Progenitor cell of endocrine pancreas (in vitro differentiated cells): ENCODE measurements at regions not wholly inside any gene's neighbourhood (a gene's known extent, or its start where the extent isn't known, plus 50 kb on each side); places are given as distances from the start of the nearest gene placed in this dataset.

Source experiments
- DNase-seq: peaks from one replicate; pipeline ENCODE4 v3.0.0; 2021; ENCODE audit warnings: low spot score; ENCODE audit not compliant: unreplicated experiment
- H3K27ac Mint-ChIP-seq: 2 replicates; pipeline ENCODE4 v1.8.0; 2021; ENCODE audit warnings: mild to moderate bottlenecking, moderate library complexity, mixed read lengths
- H3K27me3 Mint-ChIP-seq: 2 replicates; pipeline ENCODE4 v1.8.0; 2021; ENCODE audit warnings: mixed read lengths
- H3K36me3 Mint-ChIP-seq: 2 replicates; pipeline ENCODE4 v1.8.0; 2022; ENCODE audit warnings: mixed read lengths; ENCODE audit not compliant: insufficient read depth
- H3K4me1 Mint-ChIP-seq: 2 replicates; pipeline ENCODE4 v1.8.0; 2021; ENCODE audit warnings: low read depth, mixed read lengths
- H3K4me3 Mint-ChIP-seq: 2 replicates; pipeline ENCODE4 v1.8.0; 2021; ENCODE audit warnings: low read depth, mild to moderate bottlenecking, moderate library complexity, mixed read lengths
- H3K9me3 Mint-ChIP-seq: 2 replicates; pipeline ENCODE4 v1.8.0; 2021; ENCODE audit warnings: low read depth, mixed read lengths
- TF ChIP-seq, protein P1 (sequence below): fragments of 200-600 bp; sonication (generic); IDR thresholded peaks from one replicate; pipeline ENCODE4 v1.5.0; 2021; ENCODE audit warnings: antibody characterized with exemption, mild to moderate bottlenecking; ENCODE audit not compliant: unreplicated experiment

DNA sequence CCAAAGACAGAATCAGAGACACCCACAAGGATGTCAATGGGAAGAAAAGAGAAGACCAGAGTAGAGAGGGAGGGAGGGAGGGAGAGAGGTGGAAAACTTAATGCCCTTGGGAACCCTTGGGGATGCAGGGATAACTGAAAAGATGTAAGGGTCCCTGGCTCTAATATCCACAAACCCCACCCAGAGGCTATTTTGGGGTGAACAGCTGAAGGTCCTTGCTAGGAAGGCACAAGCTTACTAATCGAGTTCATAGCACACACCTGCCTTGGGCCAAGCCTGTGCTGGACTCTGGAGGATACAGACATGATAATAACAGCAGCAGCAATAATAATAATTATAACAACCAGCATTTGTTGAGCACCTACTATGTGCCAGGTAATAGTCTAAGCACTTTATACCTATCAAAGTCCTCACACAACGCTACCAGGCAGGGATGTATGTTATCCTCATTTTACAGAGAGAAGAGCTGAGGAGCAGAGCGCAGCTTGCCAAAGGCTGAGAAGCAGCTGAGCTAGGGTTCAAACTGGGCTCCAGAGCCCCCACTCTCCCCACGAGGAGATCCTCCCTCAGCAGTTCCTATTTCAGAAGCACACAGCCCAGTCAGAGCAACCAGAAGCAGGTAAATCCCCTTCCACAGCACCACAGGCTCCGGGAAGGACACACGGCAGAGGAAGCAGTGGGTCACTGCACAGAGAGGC is 174.2 kb downstream of the ANKRD60 start:
- Mint-ChIP-seq H3K4me1 (no peaks in the 10 kb centered on the region), H3K4me3 (no peak overlapping the region), H3K36me3 (no peaks in the 10 kb centered on the region), H3K9me3 (peaks cover 7% of the 10 kb centered on the region), H3K27ac (no peak overlapping the region), H3K27me3 (peaks cover 15% of the 10 kb centered on the region)
- TF ChIP-seq, protein P1, sequence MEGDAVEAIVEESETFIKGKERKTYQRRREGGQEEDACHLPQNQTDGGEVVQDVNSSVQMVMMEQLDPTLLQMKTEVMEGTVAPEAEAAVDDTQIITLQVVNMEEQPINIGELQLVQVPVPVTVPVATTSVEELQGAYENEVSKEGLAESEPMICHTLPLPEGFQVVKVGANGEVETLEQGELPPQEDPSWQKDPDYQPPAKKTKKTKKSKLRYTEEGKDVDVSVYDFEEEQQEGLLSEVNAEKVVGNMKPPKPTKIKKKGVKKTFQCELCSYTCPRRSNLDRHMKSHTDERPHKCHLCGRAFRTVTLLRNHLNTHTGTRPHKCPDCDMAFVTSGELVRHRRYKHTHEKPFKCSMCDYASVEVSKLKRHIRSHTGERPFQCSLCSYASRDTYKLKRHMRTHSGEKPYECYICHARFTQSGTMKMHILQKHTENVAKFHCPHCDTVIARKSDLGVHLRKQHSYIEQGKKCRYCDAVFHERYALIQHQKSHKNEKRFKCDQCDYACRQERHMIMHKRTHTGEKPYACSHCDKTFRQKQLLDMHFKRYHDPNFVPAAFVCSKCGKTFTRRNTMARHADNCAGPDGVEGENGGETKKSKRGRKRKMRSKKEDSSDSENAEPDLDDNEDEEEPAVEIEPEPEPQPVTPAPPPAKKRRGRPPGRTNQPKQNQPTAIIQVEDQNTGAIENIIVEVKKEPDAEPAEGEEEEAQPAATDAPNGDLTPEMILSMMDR, result no peak
- no peak for DNase-seq

DNA sequence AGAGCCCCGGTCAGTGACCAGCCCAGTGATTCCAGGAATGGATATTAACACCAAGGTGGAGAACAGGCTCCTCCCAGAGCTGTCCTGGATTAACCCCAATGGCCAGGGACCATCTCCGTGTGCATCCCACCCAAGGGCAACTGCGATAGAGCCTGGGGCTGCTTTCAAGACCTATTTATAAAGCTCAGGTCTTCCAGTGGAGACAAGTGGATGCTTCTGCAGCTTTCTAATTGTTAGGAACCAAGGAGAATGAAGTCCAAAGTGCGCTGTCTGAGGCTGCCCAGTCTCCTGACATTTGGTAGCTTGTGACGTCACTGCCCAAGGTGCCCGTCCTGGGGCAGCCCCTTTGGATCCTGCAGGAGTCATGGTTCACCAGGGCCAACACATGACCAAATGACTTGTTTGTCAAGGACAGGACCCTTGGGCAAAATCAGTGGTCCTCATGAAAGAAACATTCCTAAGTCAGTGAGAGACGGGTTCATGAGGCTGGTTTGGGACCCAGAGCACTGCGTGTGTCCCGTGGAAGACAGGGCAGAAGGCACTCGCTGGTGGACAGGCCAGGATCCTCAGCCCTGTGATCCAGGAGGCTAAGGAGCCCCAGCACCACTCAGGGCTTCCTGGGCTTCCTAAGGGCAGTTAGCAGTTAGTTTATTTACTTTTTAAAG is 174.9 kb downstream of the ANKRD60 start:
- H3K36me3 Mint-ChIP-seq, result no peaks in the 10 kb centered on the region
- TF ChIP-seq, protein P1, result no peak
- H3K4me1 Mint-ChIP-seq, result no peaks in the 10 kb centered on the region
- peaks cover 7% of the 10 kb centered on the region for H3K9me3 Mint-ChIP-seq
- H3K27me3 Mint-ChIP-seq, result peaks cover 13% of the 10 kb centered on the region
- H3K4me3 Mint-ChIP-seq, result no peak overlapping the region
- DNase-seq, result no peak
- H3K27ac Mint-ChIP-seq, result no peak overlapping the region

DNA sequence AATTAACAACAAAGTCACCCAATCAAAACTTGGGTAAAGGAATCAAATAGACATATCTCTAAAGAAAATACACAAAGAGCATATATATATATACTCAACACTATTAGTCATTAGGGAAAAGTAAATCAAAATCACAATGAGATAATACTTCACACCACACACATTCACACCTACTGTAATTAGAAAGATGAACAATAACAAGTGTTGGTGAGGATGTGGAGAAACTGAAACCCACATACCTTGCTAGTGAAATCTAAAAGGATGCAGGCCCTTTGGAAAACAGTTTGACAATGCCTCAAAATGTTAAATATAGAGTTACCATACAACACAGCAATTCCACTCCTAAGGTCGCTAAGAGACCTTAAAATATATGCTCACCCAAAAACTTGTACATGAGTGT is 177.1 kb downstream of the ANKRD60 start:
- TF ChIP-seq, protein P1, result no peak
- DNase-seq, result no peak
- H3K4me3 Mint-ChIP-seq, result no peak overlapping the region
- H3K9me3 Mint-ChIP-seq, result peaks cover 7% of the 10 kb centered on the region
- peaks cover 8% of the 10 kb centered on the region for H3K27me3 Mint-ChIP-seq
- no peak overlapping the region for H3K27ac Mint-ChIP-seq
- no peaks in the 10 kb centered on the region for H3K4me1 Mint-ChIP-seq
- H3K36me3 Mint-ChIP-seq, result no peaks in the 10 kb centered on the region

DNA sequence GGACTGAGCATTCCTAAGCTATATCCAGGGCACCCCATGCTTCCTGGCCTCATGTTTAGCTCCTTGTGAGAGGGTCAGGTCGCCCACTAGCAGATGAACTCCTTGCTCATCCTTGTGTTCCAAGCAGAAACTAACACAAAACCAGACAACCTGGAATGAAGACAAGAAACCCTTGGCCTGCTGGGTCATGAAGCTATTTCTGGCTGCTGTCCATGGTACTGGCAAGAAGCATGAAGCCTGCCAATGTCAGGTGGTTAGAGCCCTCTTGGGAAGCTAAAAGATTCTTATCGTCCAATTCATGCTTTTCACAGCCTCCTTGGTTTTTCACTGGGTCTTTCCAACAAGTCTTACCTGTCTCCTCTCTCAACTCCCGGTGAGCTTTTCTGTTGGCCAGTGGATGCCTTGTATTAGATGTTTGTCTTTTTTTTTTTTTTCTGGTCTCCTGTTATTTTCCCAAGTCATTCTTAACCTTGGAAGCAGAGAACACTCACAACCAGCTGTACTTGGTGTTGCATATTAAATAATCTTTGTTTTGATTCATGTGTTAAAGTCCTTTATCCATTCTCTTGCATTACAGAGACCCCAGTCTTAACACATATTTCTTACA is 180.3 kb downstream of the ANKRD60 start:
- H3K27ac Mint-ChIP-seq, result no peak overlapping the region
- H3K9me3 Mint-ChIP-seq, result peaks cover 7% of the 10 kb centered on the region
- no peak overlapping the region for H3K4me3 Mint-ChIP-seq
- no peaks in the 10 kb centered on the region for H3K27me3 Mint-ChIP-seq
- H3K36me3 Mint-ChIP-seq, result no peaks in the 10 kb centered on the region
- peak; percentile 32 for DNase-seq
- TF ChIP-seq, protein P1, result no peak
- H3K4me1 Mint-ChIP-seq, result no peaks in the 10 kb centered on the region

DNA sequence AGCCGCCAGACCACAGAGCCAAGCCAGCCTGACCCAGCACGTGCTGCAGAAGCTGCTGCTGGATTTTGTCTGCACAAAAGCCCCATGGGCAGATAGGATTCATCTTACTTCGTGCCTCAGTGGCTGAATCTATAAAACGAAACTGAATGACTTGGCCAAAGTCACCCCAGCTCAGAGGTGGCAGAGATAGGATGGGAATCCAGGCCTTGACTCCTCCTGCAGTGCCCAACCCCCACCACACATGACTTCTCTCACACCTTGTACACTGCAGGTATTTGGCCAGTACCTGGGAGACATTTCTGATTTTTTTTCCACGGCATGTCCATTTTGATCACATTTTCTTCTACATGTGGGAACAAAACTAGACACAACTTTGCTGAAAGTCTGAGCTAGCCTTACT is 182.1 kb downstream of the ANKRD60 start:
- H3K27ac Mint-ChIP-seq, result no peak overlapping the region
- TF ChIP-seq, protein P1, result no peak
- DNase-seq, result no peak
- peaks cover 7% of the 10 kb centered on the region for H3K9me3 Mint-ChIP-seq
- H3K4me1 Mint-ChIP-seq, result no peaks in the 10 kb centered on the region
- no peaks in the 10 kb centered on the region for H3K27me3 Mint-ChIP-seq
- no peaks in the 10 kb centered on the region for H3K36me3 Mint-ChIP-seq
- no peak overlapping the region for H3K4me3 Mint-ChIP-seq
